HG03066 (cell line): ENCODE measurements at regions not wholly inside any gene's neighbourhood (a gene's known extent, or its start where the extent isn't known, plus 50 kb on each side); places are given as distances from the start of the nearest gene placed in this dataset.

Source experiments
- ATAC-seq: cut with Tn5 transposase; IDR thresholded peaks from one replicate; pipeline ENCODE4 v1.9.1; 2021; ENCODE audit warnings: low read depth; ENCODE audit not compliant: unreplicated experiment

- ATAC-seq = no peak
These were observed 349.3 kb upstream of the SEMA3D start for GRCh38 chr7:85535974-85536729.

- ATAC-seq = no peak
These were observed 343.0 kb upstream of the SEMA3D start for GRCh38 chr7:85529831-85530230.

GRCh38 chr7:85529201-85529600, 342.3 kb upstream of the SEMA3D start:
- ATAC-seq = no peak

GRCh38 chr7:85528581-85528980, 341.7 kb upstream of the SEMA3D start:
- no peak for ATAC-seq

- ATAC-seq = no peak
These were observed 338.8 kb upstream of the SEMA3D start for GRCh38 chr7:85525676-85526075.

GRCh38 chr7:85522070-85522469, 335.2 kb upstream of the SEMA3D start:
- no peak for ATAC-seq

GRCh38 chr7:85521108-85521694, 334.3 kb upstream of the SEMA3D start:
- no peak for ATAC-seq

GRCh38 chr7:85520175-85520574, 333.3 kb upstream of the SEMA3D start:
- no peak for ATAC-seq

GRCh38 chr7:85516675-85517074, 329.8 kb upstream of the SEMA3D start:
- no peak for ATAC-seq

GRCh38 chr7:85512790-85513189, 325.9 kb upstream of the SEMA3D start:
- ATAC-seq = no peak

GRCh38 chr7:85510287-85510686, 323.4 kb upstream of the SEMA3D start:
- no peak for ATAC-seq

- ATAC-seq = no peak
These were observed 322.6 kb upstream of the SEMA3D start for GRCh38 chr7:85509476-85509875.

GRCh38 chr7:85508642-85509410, 322.0 kb upstream of the SEMA3D start:
- ATAC-seq = no peak

GRCh38 chr7:85498031-85498430, 311.2 kb upstream of the SEMA3D start:
- ATAC-seq = no peak

GRCh38 chr7:85489498-85489897, 302.6 kb upstream of the SEMA3D start:
- ATAC-seq = no peak

- ATAC-seq = no peak
These were observed 301.6 kb upstream of the SEMA3D start for GRCh38 chr7:85488406-85488805.

GRCh38 chr7:85483177-85483576, 296.3 kb upstream of the SEMA3D start:
- no peak for ATAC-seq

- no peak for ATAC-seq
These were observed 293.8 kb upstream of the SEMA3D start for GRCh38 chr7:85480666-85481065.

GRCh38 chr7:85479918-85480643, 293.2 kb upstream of the SEMA3D start:
- ATAC-seq = no peak

GRCh38 chr7:85478530-85478929, 291.7 kb upstream of the SEMA3D start:
- ATAC-seq = no peak

- ATAC-seq = no peak
These were observed 288.6 kb upstream of the SEMA3D start for GRCh38 chr7:85475476-85475875.
